ENCODE measurements at regions not wholly inside any gene's neighbourhood (a gene's known extent, or its start where the extent isn't known, plus 50 kb on each side); places are given as distances from the start of the nearest gene placed in this dataset.

DNA sequence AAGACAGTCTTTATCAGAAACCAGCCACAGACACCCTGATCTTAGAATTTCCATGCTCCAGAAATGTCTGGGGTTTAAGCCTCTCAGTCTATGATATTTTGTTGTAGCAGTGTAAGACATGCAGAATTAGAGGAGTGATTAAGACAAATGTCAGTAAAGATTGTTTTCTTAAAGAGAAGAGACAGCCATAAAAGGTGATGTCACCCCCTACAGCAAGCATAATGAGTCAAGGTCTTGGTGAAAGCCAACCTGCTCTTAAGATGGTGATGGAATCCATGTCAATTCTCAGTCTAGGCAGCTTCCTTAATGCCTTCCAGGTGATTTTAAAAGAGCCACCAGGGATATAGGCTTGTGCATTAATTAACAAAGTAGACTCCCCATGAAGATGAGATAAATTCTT is 849.9 kb upstream of the EPHA7 start:
- Histone ChIP-seq H3K4me1 (replicated peaks in 1 of 2) (no peaks in the 10 kb centered on the region), H3K27ac (no peak overlapping the region), H3K4me3 (no peak overlapping the region), H3K36me3 (replicated peaks in 1 of 2) (no peaks in the 10 kb centered on the region), H3K9me3 (replicated peaks in 1 of 3) (no peaks in the 10 kb centered on the region), H3K27me3 (no peaks in the 10 kb centered on the region)
- DNase-seq: no peak
- TF ChIP-seq CTCF (IDR thresholded peaks at IDR 0.05) (no peak), POLR2A (IDR thresholded peaks at IDR 0.05) (no peak)
- intact Hi-C loops (cut with DNase I): no loop called here

DNA sequence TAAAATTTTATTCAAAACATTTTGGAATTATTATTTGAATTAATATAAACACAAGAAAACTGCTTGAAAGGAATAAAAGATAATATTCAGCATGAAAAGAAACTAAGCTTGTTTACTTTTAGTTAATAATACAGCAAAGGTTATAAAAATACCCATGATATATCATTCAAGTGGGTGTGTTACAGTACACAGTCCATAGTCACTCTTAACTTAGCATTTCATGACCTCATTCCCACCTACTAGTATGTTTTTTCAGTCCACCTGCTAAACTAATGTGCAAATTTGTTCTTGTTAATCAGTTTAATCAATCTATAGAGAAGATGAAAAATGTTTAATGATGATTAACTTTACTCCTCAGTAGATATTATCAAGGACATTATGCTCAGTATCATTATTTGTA is 841.4 kb upstream of the EPHA7 start:
- H3K27ac ChIP-seq: no peak overlapping the region
- no peaks in the 10 kb centered on the region for H3K27me3 ChIP-seq
- intact Hi-C loops (cut with DNase I): no loop called here
- no peak overlapping the region for H3K4me3 ChIP-seq
- TF ChIP-seq CTCF (IDR thresholded peaks at IDR 0.05) (no peak), POLR2A (IDR thresholded peaks at IDR 0.05) (no peak)
- H3K36me3 ChIP-seq (replicated peaks in 1 of 2): no peaks in the 10 kb centered on the region
- no peaks in the 10 kb centered on the region for H3K9me3 ChIP-seq (replicated peaks in 1 of 3)
- DNase-seq: no peak
- H3K4me1 ChIP-seq (replicated peaks in 1 of 2): no peaks in the 10 kb centered on the region

DNA sequence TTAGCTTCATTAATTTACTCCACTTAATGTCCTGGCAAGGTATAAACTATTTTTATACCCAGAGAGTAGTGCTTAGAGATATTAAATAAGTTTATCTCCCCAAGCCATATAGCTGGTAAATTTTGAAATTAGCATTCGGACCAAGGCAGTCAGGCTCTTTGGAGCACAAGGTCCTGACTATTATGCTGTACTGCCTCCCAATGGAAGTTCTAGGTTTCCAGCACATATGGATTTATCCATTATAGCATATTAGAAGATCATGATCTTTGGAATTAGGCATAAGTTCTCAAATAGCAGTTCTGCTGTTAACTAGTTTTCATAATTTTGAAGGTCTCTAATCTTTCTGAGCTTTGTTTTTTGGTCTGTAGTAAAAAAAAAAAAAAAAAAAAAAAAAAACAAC is 835.3 kb upstream of the EPHA7 start:
- intact Hi-C loops (cut with DNase I): no loop called here

DNA sequence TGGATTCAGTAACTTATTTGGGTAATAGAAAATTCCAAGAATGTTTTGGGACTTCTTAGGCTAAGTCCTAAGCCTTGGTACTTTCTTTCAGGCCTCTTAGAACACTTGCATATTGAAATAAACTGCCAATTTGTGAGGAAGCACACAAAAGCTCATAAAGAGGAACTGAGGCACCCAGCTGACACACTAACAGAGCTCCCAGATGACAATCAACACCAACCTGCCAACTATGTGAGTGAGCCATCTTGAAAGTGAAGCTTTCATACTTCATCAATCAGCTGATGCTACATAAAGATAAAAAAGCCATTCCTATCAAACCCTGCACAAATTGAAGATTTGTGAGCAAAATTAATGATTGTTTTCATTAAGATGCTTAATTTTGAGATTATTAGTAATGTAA is 832.5 kb upstream of the EPHA7 start:
- no peaks in the 10 kb centered on the region for H3K9me3 ChIP-seq (replicated peaks in 1 of 3)
- TF ChIP-seq CTCF (IDR thresholded peaks at IDR 0.05): no peak
- TF ChIP-seq POLR2A (IDR thresholded peaks at IDR 0.05): no peak
- intact Hi-C loops (cut with DNase I): no loop called here
- H3K36me3 ChIP-seq (replicated peaks in 1 of 2): no peaks in the 10 kb centered on the region
- H3K4me3 ChIP-seq: no peak overlapping the region
- no peak overlapping the region for H3K27ac ChIP-seq
- no peaks in the 10 kb centered on the region for H3K27me3 ChIP-seq
- no peaks in the 10 kb centered on the region for H3K4me1 ChIP-seq (replicated peaks in 1 of 2)
- DNase-seq: no peak

More for the DNA sequence above, 835.3 kb upstream of the EPHA7 start:
- 40 to 71% (median 50%) methylated on average over 1 of the region's 1 CpG for WGBS, 4 donors
- DNase-seq: no peak
- Histone ChIP-seq H3K36me3 (replicated peaks in 1 of 2) (no peaks in the 10 kb centered on the region), H3K27me3 (no peaks in the 10 kb centered on the region), H3K9me3 (replicated peaks in 1 of 3) (no peaks in the 10 kb centered on the region), H3K4me3 (no peak overlapping the region), H3K27ac (no peak overlapping the region), H3K4me1 (replicated peaks in 1 of 2) (no peaks in the 10 kb centered on the region)
- no peak for TF ChIP-seq POLR2A (IDR thresholded peaks at IDR 0.05)
- no peak for TF ChIP-seq CTCF (IDR thresholded peaks at IDR 0.05)

Measured in adrenal gland (tissue), 9 donors.